Mammary epithelial cell (primary cell): ENCODE measurements at regions not wholly inside any gene's neighbourhood (a gene's known extent, or its start where the extent isn't known, plus 50 kb on each side); places are given as distances from the start of the nearest gene placed in this dataset.

Source experiments
- CTCF ChIP-seq, 2 donors: IDR thresholded peaks in 1 of 2; conservative IDR thresholded peaks in 1 of 2; 2 replicates each; pipeline ENCODE4 v1.5.1; 2011 to 2012; ENCODE audit warnings: inconsistent platforms in 2 of 2, low read length in 2 of 2, mild to moderate bottlenecking in 2 of 2, control low read depth in 1 of 2, low read depth in 1 of 2; ENCODE audit not compliant: insufficient read depth in 1 of 2; ENCODE audit errors: extremely low read depth in 1 of 2
- EZH2 ChIP-seq: IDR thresholded peaks from 2 replicates; pipeline ENCODE4 v1.6.1; 2012; ENCODE audit warnings: low read length, inconsistent platforms, borderline replicate concordance

- TF ChIP-seq CTCF (conservative IDR thresholded peaks at IDR 0.05 in 1 of 2, IDR thresholded peaks at IDR 0.05 in 1 of 2; ENCODE audit: extremely low read depth in 1 of 2, insufficient read depth in 1 of 2, low read depth in 1 of 2, low read length in 2 of 2) = no peak
- TF ChIP-seq EZH2 = no peak
Measured at GRCh38 chr14:49975276-49975675, 82.4 kb downstream of the ARF6 start.
